Hepatocyte (in vitro differentiated cells): ENCODE measurements at regions not wholly inside any gene's neighbourhood (a gene's known extent, or its start where the extent isn't known, plus 50 kb on each side); places are given as distances from the start of the nearest gene placed in this dataset.

Experiments used
- DNase-seq: peaks from one replicate; pipeline ENCODE4 v3.0.0-alpha.2; 2016; ENCODE audit warnings: low spot score
- H2AFZ ChIP-seq: fragments of 200-600 bp; sonication (generic); 2 replicates; pipeline ENCODE4 v1.6.0; 2016; ENCODE audit warnings: antibody characterized with exemption, mild to moderate bottlenecking
- H3K27ac ChIP-seq: fragments of 200-600 bp; sonication (generic); 2 replicates; pipeline ENCODE4 v1.5.1; 2016; ENCODE audit warnings: mild to moderate bottlenecking
- H3K27me3 ChIP-seq: fragments of 200-600 bp; sonication (generic); 2 replicates; pipeline ENCODE4 v1.6.1; 2016
- H3K36me3 ChIP-seq: fragments of 200-600 bp; sonication (generic); replicated peaks from 2 replicates; pipeline ENCODE4 v1.5.1; 2016; ENCODE audit warnings: low read depth; ENCODE audit not compliant: insufficient read depth
- H3K4me1 ChIP-seq: fragments of 200-600 bp; sonication (generic); 2 replicates; pipeline ENCODE4 v1.5.1; 2016; ENCODE audit warnings: mild to moderate bottlenecking, moderate library complexity; ENCODE audit not compliant: insufficient read depth
- H3K4me2 ChIP-seq: fragments of 200-600 bp; sonication (generic); 2 replicates; pipeline ENCODE4 v1.6.0; 2016
- H3K4me3 ChIP-seq: fragments of 200-600 bp; sonication (generic); 2 replicates; pipeline ENCODE4 v1.5.1; 2016; ENCODE audit warnings: mild to moderate bottlenecking
- H3K79me2 ChIP-seq: fragments of 200-600 bp; sonication (generic); 2 replicates; pipeline ENCODE4 v1.6.0; 2017; ENCODE audit warnings: mild to moderate bottlenecking
- H3K9me2 ChIP-seq: fragments of 200-600 bp; sonication (generic); replicated peaks from 2 replicates; pipeline ENCODE4 v1.6.0; 2017; ENCODE audit warnings: mild to moderate bottlenecking; ENCODE audit not compliant: insufficient read depth
- H3K9me3 ChIP-seq: fragments of 200-600 bp; sonication (generic); 2 replicates; pipeline ENCODE4 v1.5.1; 2016; ENCODE audit warnings: low read depth, mild to moderate bottlenecking
- H4K20me1 ChIP-seq: fragments of 200-600 bp; sonication (generic); 2 replicates; pipeline ENCODE4 v1.6.0; 2016; ENCODE audit warnings: mild to moderate bottlenecking; ENCODE audit not compliant: insufficient read depth, poor library complexity, severe bottlenecking
- EZH2 ChIP-seq: fragments of 200-600 bp; sonication (generic); IDR thresholded peaks from 2 replicates; pipeline ENCODE4 v1.6.1; 2016; ENCODE audit warnings: antibody characterized with exemption, mild to moderate bottlenecking, borderline replicate concordance
- EZH2phosphoT487 ChIP-seq: fragments of 200-600 bp; sonication (generic); IDR thresholded peaks from one replicate; pipeline ENCODE4 v1.6.1; 2018; ENCODE audit warnings: antibody characterized with exemption, mild to moderate bottlenecking, low read depth, moderate library complexity; ENCODE audit not compliant: unreplicated experiment, severe bottlenecking
- WGBS: methylation state at CpG from one replicate; pipeline ENCODE4 v1.1.6; 2016; ENCODE audit warnings: low lambda C conversion rate; ENCODE audit errors: missing lambda C conversion rate; 5-methylcytosine and 5-hydroxymethylcytosine counted together
- TF ChIP-seq, protein P1 (sequence below): fragments of 200-600 bp; sonication (generic); IDR thresholded peaks from 2 replicates; pipeline ENCODE4 v1.5.1; 2016; ENCODE audit warnings: antibody characterized with exemption, mild to moderate bottlenecking; ENCODE audit not compliant: poor library complexity

DNA sequence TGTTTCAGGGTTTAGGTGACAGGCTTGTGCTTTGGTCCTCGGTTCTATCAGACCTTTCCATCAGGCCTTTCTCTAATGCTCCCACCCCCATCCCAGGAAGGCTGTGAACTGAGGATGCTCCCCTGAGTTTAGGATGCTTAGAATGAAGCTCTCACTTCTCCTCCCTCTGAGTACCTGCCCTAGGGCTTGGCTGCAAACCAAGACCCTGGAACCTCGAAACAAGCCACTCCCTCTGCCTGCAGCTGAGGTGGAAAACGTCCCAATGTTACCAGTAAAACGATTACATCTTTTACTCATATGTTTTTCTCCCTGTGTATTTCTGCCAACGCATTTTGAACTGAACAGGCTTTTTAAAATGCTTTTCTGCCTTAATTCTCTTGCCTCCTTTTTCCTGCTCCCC is 54.5 kb upstream of the BMAL1 start:
- no peak overlapping the region for H2AFZ ChIP-seq
- no peak overlapping the region for H3K4me2 ChIP-seq
- H3K9me2 ChIP-seq = no peaks in the 10 kb centered on the region
- no peak for TF ChIP-seq EZH2phosphoT487
- TF ChIP-seq, protein P1, sequence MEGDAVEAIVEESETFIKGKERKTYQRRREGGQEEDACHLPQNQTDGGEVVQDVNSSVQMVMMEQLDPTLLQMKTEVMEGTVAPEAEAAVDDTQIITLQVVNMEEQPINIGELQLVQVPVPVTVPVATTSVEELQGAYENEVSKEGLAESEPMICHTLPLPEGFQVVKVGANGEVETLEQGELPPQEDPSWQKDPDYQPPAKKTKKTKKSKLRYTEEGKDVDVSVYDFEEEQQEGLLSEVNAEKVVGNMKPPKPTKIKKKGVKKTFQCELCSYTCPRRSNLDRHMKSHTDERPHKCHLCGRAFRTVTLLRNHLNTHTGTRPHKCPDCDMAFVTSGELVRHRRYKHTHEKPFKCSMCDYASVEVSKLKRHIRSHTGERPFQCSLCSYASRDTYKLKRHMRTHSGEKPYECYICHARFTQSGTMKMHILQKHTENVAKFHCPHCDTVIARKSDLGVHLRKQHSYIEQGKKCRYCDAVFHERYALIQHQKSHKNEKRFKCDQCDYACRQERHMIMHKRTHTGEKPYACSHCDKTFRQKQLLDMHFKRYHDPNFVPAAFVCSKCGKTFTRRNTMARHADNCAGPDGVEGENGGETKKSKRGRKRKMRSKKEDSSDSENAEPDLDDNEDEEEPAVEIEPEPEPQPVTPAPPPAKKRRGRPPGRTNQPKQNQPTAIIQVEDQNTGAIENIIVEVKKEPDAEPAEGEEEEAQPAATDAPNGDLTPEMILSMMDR = no peak
- TF ChIP-seq EZH2 = no peak
- no peak for DNase-seq
- H3K9me3 ChIP-seq = no peaks in the 10 kb centered on the region
- peaks cover 3% of the 10 kb centered on the region for H3K27me3 ChIP-seq
- no peaks in the 10 kb centered on the region for H3K79me2 ChIP-seq
- H3K36me3 ChIP-seq = no peaks in the 10 kb centered on the region
- WGBS = 60% methylated on average over 5 of the region's 5 CpGs
- H3K27ac ChIP-seq = no peak overlapping the region
- H4K20me1 ChIP-seq = no peaks in the 10 kb centered on the region
- no peak overlapping the region for H3K4me3 ChIP-seq
- no peaks in the 10 kb centered on the region for H3K4me1 ChIP-seq

DNA sequence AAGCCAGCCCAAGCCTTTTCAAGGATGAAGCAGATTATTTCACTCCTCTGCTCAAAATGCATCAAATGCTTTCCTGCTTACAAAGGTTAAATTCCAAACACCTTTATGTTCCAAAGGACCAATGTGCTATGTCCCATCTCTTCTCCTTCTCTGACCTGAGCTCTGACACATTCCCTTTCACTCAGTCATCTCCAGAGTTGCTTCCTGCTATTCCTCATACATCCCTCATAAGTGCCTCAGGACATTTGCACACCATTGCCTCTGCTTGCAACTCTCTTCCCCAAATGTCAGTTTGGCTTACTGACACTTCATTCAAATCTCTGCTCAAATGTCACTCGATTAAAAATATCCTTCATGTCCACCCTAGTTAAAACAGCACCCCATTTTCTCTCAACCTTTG is 53.3 kb upstream of the BMAL1 start:
- Histone ChIP-seq H3K36me3 (no peaks in the 10 kb centered on the region), H3K4me3 (no peak overlapping the region), H3K27ac (no peak overlapping the region), H3K9me3 (no peaks in the 10 kb centered on the region), H3K27me3 (peaks cover 3% of the 10 kb centered on the region), H3K4me1 (no peaks in the 10 kb centered on the region), H4K20me1 (no peaks in the 10 kb centered on the region), H3K79me2 (no peaks in the 10 kb centered on the region), H2AFZ (no peak overlapping the region), H3K4me2 (no peak overlapping the region), H3K9me2 (no peaks in the 10 kb centered on the region)
- TF ChIP-seq, protein P1 = no peak
- DNase-seq = no peak
- 89% methylated on average over 1 of the region's 1 CpG for WGBS

DNA sequence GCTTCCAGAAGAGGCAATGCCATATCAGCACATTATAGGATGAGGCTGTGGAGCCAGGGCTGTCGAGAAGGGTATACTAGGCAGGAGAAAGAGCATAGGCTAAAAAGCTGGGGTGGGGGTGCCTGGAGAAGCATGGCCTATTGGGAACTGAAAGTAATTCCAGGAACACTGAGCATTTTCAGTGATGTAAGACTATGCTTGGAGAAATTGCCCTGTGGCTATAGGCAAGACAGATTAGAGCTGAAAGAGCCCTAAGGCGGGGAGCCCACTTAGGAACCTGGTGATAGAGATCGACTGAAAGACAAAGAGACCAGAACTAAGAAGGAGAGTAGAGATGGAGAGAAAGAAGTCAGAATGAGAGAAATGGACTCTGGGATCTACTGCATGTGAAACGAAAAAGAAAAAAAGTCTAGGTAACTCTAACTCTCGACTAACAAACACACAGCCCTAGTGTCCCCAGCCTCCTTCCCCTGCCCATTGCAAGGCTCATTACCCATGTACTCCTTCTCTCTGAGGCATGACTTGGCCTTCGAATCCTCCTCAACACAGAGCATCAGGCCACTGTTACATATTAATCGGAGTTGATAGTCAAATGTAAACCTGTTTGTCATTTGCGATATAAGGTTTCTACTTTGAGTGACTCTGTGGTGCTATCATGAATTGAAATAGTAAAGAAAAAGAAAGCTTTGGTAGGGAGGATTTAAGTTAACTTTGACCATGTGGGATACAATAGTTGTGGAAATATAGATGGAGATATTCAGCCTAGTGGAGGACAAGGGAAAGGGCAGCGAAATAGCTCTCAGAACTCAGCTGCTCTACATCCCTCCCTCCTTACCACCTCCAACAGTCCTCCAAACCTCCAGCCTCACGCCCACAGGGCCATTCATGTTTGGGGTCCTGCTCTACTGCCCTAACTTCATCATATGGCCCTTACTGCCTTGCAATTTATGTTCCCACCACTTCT is 52.3 kb upstream of the BMAL1 start:
- Histone ChIP-seq H3K9me3 (no peaks in the 10 kb centered on the region), H3K27me3 (peaks cover 3% of the 10 kb centered on the region), H3K79me2 (no peaks in the 10 kb centered on the region), H3K4me1 (no peaks in the 10 kb centered on the region), H3K36me3 (no peaks in the 10 kb centered on the region), H3K27ac (no peak overlapping the region), H3K9me2 (no peaks in the 10 kb centered on the region), H4K20me1 (no peaks in the 10 kb centered on the region), H3K4me2 (no peak overlapping the region), H3K4me3 (no peak overlapping the region), H2AFZ (no peak overlapping the region)
- no peak for TF ChIP-seq EZH2phosphoT487
- no peak for TF ChIP-seq EZH2
- TF ChIP-seq, protein P1 = no peak
- DNase-seq = no peak
- 88% methylated on average over 10 of the region's 10 CpGs for WGBS
